Mucosa of descending colon (tissue), 3 donors: ENCODE measurements at regions not wholly inside any gene's neighbourhood (a gene's known extent, or its start where the extent isn't known, plus 50 kb on each side); places are given as distances from the start of the nearest gene placed in this dataset.

Source experiments
- ATAC-seq: fragments of 200-7000 bp; cut with Tn5 transposase; one replicate; pipeline ENCODE4 v1.9.1; 2020; ENCODE audit warnings: mild to moderate bottlenecking, moderate library complexity
- DNase-seq, 3 donors: peaks; one replicate each; pipeline ENCODE4 v3.0.0-alpha.2; 2020
- H3K36me3 ChIP-seq: fragments of 200-600 bp; one replicate; pipeline ENCODE4 v1.8.0; 2021; ENCODE audit warnings: low read depth, mild to moderate bottlenecking
- H3K4me1 ChIP-seq: fragments of 200-600 bp; one replicate; pipeline ENCODE4 v1.8.0; 2021; ENCODE audit warnings: low read depth, mild to moderate bottlenecking
- H3K4me3 ChIP-seq: fragments of 200-600 bp; one replicate; pipeline ENCODE4 v1.8.0; 2021; ENCODE audit warnings: mild to moderate bottlenecking
- H3K9me3 ChIP-seq: fragments of 200-600 bp; one replicate; pipeline ENCODE4 v1.8.0; 2021; ENCODE audit warnings: mild to moderate bottlenecking
- CTCF ChIP-seq: fragments of 200-600 bp; IDR thresholded peaks from one replicate; pipeline ENCODE4 v1.8.0; 2022; ENCODE audit warnings: antibody characterized with exemption, mild to moderate bottlenecking
- intact Hi-C, 2 donors: fragments of 100-400 bp; cut with DNase I in 1 of 2; cut with micrococcal nuclease in 1 of 2; formaldehyde crosslinking; loops; one replicate each; pipeline versions ENCODE4 v1.11.0 to v1.11.1; 2022; cut with DNase I, micrococcal nuclease
- donor health status: DM: no; HTN: no; CAD: no; lungs with moderate emphysema.
- donor health status: DM: no; HTN: no; CAD: no.
- donor health status: DM: no; HTN: yes; CAD: no.

- Histone ChIP-seq H3K4me1 (no peaks in the 10 kb centered on the region), H3K36me3 (no peaks in the 10 kb centered on the region), H3K4me3 (no peak overlapping the region), H3K9me3 (no peaks in the 10 kb centered on the region)
- intact Hi-C loops, result no loop called here
- no peak for DNase-seq
- no peak for ATAC-seq
- no peak for TF ChIP-seq CTCF
Observed at GRCh38 chr14:97331526-97331925, 534.3 kb downstream of the VRK1 start.

- no peaks in the 10 kb centered on the region for H3K36me3 ChIP-seq
- ATAC-seq (no peak), DNase-seq (no peak)
- H3K9me3 ChIP-seq, result no peaks in the 10 kb centered on the region
- intact Hi-C loops, result no loop called here
- H3K4me1 ChIP-seq, result no peaks in the 10 kb centered on the region
- no peak for TF ChIP-seq CTCF
- no peak overlapping the region for H3K4me3 ChIP-seq
Observed at GRCh38 chr14:97336179-97336578, 539.0 kb downstream of the VRK1 start.

DNA sequence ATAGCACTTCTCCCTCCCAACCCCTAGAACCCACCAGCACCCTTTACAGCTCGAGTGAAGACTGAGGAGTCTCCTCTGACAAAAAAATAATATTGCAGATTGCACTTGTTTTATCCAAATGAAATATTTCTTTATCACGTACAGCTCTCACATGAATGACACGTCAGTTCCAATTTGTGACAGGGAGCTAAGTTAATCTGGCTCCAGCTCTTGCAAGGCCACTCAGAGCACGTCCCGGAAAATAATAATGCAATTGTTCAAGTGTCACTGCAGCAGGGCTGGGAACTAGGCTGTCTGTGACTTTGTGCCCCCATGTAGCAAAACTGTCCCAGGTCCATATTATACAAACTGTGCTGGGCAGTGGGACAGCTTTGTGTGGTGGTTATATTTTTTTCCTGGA, 539.6 kb downstream of the VRK1 start:
- no peak for DNase-seq
- H3K4me3 ChIP-seq, result no peak overlapping the region
- TF ChIP-seq CTCF, result no peak
- ATAC-seq, result no peak
- intact Hi-C loops, result no loop called here
- no peaks in the 10 kb centered on the region for H3K9me3 ChIP-seq
- no peaks in the 10 kb centered on the region for H3K4me1 ChIP-seq
- no peaks in the 10 kb centered on the region for H3K36me3 ChIP-seq

- H3K36me3 ChIP-seq, result no peaks in the 10 kb centered on the region
- ATAC-seq (no peak), DNase-seq (no peak)
- intact Hi-C loops, result no loop called here
- H3K4me1 ChIP-seq, result no peaks in the 10 kb centered on the region
- H3K4me3 ChIP-seq, result no peak overlapping the region
- H3K9me3 ChIP-seq, result no peaks in the 10 kb centered on the region
- TF ChIP-seq CTCF, result no peak
Observed at GRCh38 chr14:97337267-97337666, 540.1 kb downstream of the VRK1 start.

GRCh38 chr14:97337670-97338069, 540.5 kb downstream of the VRK1 start:
- intact Hi-C loops, result no loop called here
- TF ChIP-seq CTCF, result no peak
- ATAC-seq, result no peak

GRCh38 chr14:97344666-97345065, 547.5 kb downstream of the VRK1 start:
- H3K9me3 ChIP-seq, result no peaks in the 10 kb centered on the region
- ATAC-seq (no peak), DNase-seq (no peak)
- TF ChIP-seq CTCF, result no peak
- no peaks in the 10 kb centered on the region for H3K36me3 ChIP-seq
- intact Hi-C loops, result no loop called here
- H3K4me3 ChIP-seq, result no peak overlapping the region
- H3K4me1 ChIP-seq, result no peaks in the 10 kb centered on the region

More at GRCh38 chr14:97337670-97338069, 540.5 kb downstream of the VRK1 start:
- H3K4me3 ChIP-seq, result no peak overlapping the region
- H3K4me1 ChIP-seq, result no peaks in the 10 kb centered on the region
- H3K9me3 ChIP-seq, result no peaks in the 10 kb centered on the region
- no peak for DNase-seq
- H3K36me3 ChIP-seq, result no peaks in the 10 kb centered on the region
